ENCODE measurements at regions not wholly inside any gene's neighbourhood (a gene's known extent, or its start where the extent isn't known, plus 50 kb on each side); places are given as distances from the start of the nearest gene placed in this dataset.

DNA sequence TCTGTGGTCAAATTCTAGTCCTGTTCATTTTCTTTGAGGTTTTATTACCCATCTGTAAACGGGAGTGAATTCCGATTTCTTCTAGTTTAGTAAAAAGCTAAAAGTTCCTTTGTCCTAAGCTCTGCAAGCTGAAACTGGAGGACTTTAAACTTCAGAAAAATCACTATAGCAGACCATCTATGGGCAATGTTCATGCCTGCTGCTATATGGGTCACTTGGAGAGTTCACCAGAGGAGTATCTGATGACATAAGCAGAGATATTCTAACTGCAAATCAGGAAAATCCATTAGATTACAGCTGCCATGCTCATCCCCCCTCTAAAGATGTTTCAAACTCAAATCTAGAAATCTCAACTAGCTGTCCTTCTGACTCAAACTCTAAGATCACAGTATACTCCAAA lies 193.0 kb upstream of the RTL1 start:
- H3K4me2 ChIP-seq (ENCODE audit: low read depth, low read length), result no peak overlapping the region
- H3K79me2 ChIP-seq (ENCODE audit: low read length), result no peaks in the 10 kb centered on the region
- no peaks in the 10 kb centered on the region for H3F3A ChIP-seq (ENCODE audit: insufficient read depth, low read length)
- H3K9me2 ChIP-seq (replicated peaks; ENCODE audit: insufficient read depth, low read length), result no peaks in the 10 kb centered on the region
- TF ChIP-seq EZH2 (optimal IDR thresholded peaks at IDR 0.05; ENCODE audit: low read depth, low read length) (no peak), EZH2phosphoT487 (IDR thresholded peaks at IDR 0.05; ENCODE audit: low read length) (no peak)
- TF ChIP-seq, protein P1, sequence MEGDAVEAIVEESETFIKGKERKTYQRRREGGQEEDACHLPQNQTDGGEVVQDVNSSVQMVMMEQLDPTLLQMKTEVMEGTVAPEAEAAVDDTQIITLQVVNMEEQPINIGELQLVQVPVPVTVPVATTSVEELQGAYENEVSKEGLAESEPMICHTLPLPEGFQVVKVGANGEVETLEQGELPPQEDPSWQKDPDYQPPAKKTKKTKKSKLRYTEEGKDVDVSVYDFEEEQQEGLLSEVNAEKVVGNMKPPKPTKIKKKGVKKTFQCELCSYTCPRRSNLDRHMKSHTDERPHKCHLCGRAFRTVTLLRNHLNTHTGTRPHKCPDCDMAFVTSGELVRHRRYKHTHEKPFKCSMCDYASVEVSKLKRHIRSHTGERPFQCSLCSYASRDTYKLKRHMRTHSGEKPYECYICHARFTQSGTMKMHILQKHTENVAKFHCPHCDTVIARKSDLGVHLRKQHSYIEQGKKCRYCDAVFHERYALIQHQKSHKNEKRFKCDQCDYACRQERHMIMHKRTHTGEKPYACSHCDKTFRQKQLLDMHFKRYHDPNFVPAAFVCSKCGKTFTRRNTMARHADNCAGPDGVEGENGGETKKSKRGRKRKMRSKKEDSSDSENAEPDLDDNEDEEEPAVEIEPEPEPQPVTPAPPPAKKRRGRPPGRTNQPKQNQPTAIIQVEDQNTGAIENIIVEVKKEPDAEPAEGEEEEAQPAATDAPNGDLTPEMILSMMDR (IDR thresholded peaks at IDR 0.05; ENCODE audit: low read length), result no peak
- DNase-seq, result no peak
- H3K27me3 ChIP-seq (replicated peaks; ENCODE audit: insufficient read depth, low read length), result 0 out of 2 replicates have a peak, but pooled peaks cover 9% of the 10 kb centered on the region
- H3K4me1 ChIP-seq (ENCODE audit: low read length), result no peaks in the 10 kb centered on the region
- no peak overlapping the region for H2AFZ ChIP-seq (ENCODE audit: low read length)
- no peak overlapping the region for H3K4me3 ChIP-seq (ENCODE audit: low read length)
- H3K27ac ChIP-seq (ENCODE audit: low read length), result no peak overlapping the region
- no peaks in the 10 kb centered on the region for H3K36me3 ChIP-seq (replicated peaks; ENCODE audit: insufficient read depth, low read length)
- H4K20me1 ChIP-seq (ENCODE audit: insufficient read depth, low read length), result no peaks in the 10 kb centered on the region
- no peaks in the 10 kb centered on the region for H3K9me3 ChIP-seq (replicated peaks; ENCODE audit: insufficient read depth, low read length)
- no peak overlapping the region for H3K9ac ChIP-seq (ENCODE audit: low read length)

DNA sequence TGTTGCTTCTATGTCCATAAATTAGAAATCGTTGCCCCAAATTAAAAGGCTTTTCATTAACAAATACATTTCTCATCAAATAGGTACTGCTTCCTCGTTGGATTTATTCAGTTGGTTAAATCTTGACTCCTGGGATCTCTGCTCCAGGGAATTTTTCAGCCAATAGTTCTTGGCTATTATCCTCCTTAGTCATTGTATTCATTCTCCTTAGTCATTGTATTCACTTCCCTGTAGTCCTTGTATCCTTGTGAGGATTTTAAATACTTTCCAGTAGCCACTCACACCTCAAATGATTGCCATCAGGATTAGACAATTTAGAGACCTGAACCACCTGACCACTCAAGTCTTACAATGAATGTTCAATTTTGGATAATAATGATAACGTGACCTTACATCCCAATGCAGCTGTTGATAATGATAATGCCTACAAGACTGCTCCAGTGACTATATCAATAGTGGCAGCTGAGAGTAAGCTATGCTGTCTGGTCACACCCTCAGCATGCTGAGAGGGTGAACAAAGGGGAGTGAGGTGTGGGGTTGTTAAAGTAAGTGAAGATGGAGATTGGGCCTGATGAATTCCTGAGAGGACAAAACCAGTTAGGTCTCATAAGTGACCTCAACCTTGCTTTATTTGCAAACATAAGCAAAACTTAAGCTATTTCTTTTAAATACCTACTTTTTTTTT lies 193.7 kb upstream of the RTL1 start:
- Histone ChIP-seq H4K20me1 (ENCODE audit: insufficient read depth, low read length) (no peaks in the 10 kb centered on the region), H3K27ac (ENCODE audit: low read length) (no peak overlapping the region), H3K36me3 (replicated peaks; ENCODE audit: insufficient read depth, low read length) (no peaks in the 10 kb centered on the region), H2AFZ (ENCODE audit: low read length) (no peak overlapping the region), H3K9me3 (replicated peaks; ENCODE audit: insufficient read depth, low read length) (no peaks in the 10 kb centered on the region), H3F3A (ENCODE audit: insufficient read depth, low read length) (no peaks in the 10 kb centered on the region), H3K27me3 (replicated peaks; ENCODE audit: insufficient read depth, low read length) (0 out of 2 replicates have a peak, but pooled peaks cover 9% of the 10 kb centered on the region), H3K4me2 (ENCODE audit: low read depth, low read length) (no peak overlapping the region), H3K9me2 (replicated peaks; ENCODE audit: insufficient read depth, low read length) (no peaks in the 10 kb centered on the region), H3K9ac (ENCODE audit: low read length) (no peak overlapping the region), H3K4me1 (ENCODE audit: low read length) (no peaks in the 10 kb centered on the region), H3K79me2 (ENCODE audit: low read length) (no peaks in the 10 kb centered on the region), H3K4me3 (ENCODE audit: low read length) (no peak overlapping the region)
- no peak for DNase-seq
- TF ChIP-seq, protein P1 (IDR thresholded peaks at IDR 0.05; ENCODE audit: low read length), result no peak
- no peak for TF ChIP-seq EZH2 (optimal IDR thresholded peaks at IDR 0.05; ENCODE audit: low read depth, low read length)
- TF ChIP-seq EZH2phosphoT487 (IDR thresholded peaks at IDR 0.05; ENCODE audit: low read length), result no peak

DNA sequence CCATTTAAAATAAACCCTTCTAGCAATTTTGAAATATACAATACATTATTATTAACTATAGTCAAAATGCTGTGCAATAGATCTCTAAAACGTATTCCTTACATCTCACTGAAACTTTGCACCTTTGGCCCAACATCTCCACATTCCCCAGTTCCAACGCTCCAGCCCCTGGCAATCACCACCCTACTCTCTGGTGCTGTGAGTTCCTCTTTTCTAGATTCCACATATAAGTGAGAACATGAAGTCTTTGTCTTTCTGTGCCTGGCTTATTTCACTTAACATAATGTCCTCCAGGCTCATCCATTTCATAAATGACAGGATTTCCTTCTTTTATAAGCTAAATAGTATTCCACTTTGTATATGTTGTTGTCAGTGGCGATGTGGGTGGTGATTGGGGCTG lies 194.7 kb upstream of the RTL1 start:
- Histone ChIP-seq H3K4me3 (ENCODE audit: low read length) (no peak overlapping the region), H3K27ac (ENCODE audit: low read length) (no peak overlapping the region), H2AFZ (ENCODE audit: low read length) (no peak overlapping the region), H3K36me3 (replicated peaks; ENCODE audit: insufficient read depth, low read length) (no peaks in the 10 kb centered on the region), H4K20me1 (ENCODE audit: insufficient read depth, low read length) (no peaks in the 10 kb centered on the region), H3K79me2 (ENCODE audit: low read length) (no peaks in the 10 kb centered on the region), H3K4me2 (ENCODE audit: low read depth, low read length) (no peak overlapping the region), H3K27me3 (replicated peaks; ENCODE audit: insufficient read depth, low read length) (0 out of 2 replicates have a peak, but pooled peaks cover 5% of the 10 kb centered on the region), H3K9me3 (replicated peaks; ENCODE audit: insufficient read depth, low read length) (no peaks in the 10 kb centered on the region), H3K9ac (ENCODE audit: low read length) (no peak overlapping the region), H3K9me2 (replicated peaks; ENCODE audit: insufficient read depth, low read length) (no peaks in the 10 kb centered on the region), H3K4me1 (ENCODE audit: low read length) (no peaks in the 10 kb centered on the region), H3F3A (ENCODE audit: insufficient read depth, low read length) (no peaks in the 10 kb centered on the region)
- no peak for DNase-seq
- TF ChIP-seq, protein P1 (IDR thresholded peaks at IDR 0.05; ENCODE audit: low read length), result no peak
- TF ChIP-seq EZH2phosphoT487 (IDR thresholded peaks at IDR 0.05; ENCODE audit: low read length) (no peak), EZH2 (optimal IDR thresholded peaks at IDR 0.05; ENCODE audit: low read depth, low read length) (no peak)

Data from MM.1S (cell line).